CD4-positive, alpha-beta memory T cell (primary cell): ENCODE measurements at regions not wholly inside any gene's neighbourhood (a gene's known extent, or its start where the extent isn't known, plus 50 kb on each side); places are given as distances from the start of the nearest gene placed in this dataset.

ENCODE experiments used
- CTCF ChIA-PET: fragments of 350-600 bp; sonication (Branson Sonifier 250); formaldehyde crosslinking; loops from one replicate; lab custom pipeline; 2021; ENCODE audit warnings: inconsistent platforms; ENCODE audit not compliant: partially characterized antibody; lab: Charles Lee
- POLR2A ChIA-PET: fragments of 350-600 bp; sonication (Branson Sonifier 250); formaldehyde crosslinking; loops from one replicate; lab custom pipeline; 2021; ENCODE audit not compliant: partially characterized antibody; lab: Charles Lee
- DNase-seq, 5 donors: peaks; one replicate each; pipeline versions ENCODE4 v3.0.0 to v3.0.0-alpha.2; 2020 to 2022; ENCODE audit warnings: mixed read lengths in 1 of 5
- H3K27ac ChIP-seq: one replicate; pipeline ENCODE4 v1.7.0; 2013; ENCODE audit warnings: low read depth, low read length
- H3K27me3 ChIP-seq: 2 replicates; pipeline ENCODE4 v1.7.0; 2013; ENCODE audit warnings: mild to moderate bottlenecking, low read length, moderate library complexity; ENCODE audit not compliant: insufficient read depth
- H3K36me3 ChIP-seq: 2 replicates; pipeline ENCODE4 v1.7.0; 2013; ENCODE audit warnings: mild to moderate bottlenecking, low read length, moderate library complexity; ENCODE audit not compliant: insufficient read depth
- H3K4me1 ChIP-seq: 2 replicates; pipeline ENCODE4 v1.7.0; 2013; ENCODE audit warnings: mild to moderate bottlenecking, low read length, moderate library complexity; ENCODE audit not compliant: insufficient read depth
- H3K4me3 ChIP-seq, 2 donors: one replicate each; pipeline ENCODE4 v1.7.0; 2013; ENCODE audit warnings: low read length in 2 of 2, mild to moderate bottlenecking in 1 of 2
- H3K9me3 ChIP-seq, 2 donors: one replicate each; pipeline ENCODE4 v1.7.0; 2013; ENCODE audit warnings: low read length in 2 of 2, control low read depth in 1 of 2; ENCODE audit not compliant: control insufficient read depth in 1 of 2
- H3K27ac Mint-ChIP-seq, 7 donors: one replicate each; pipeline ENCODE4 v1.8.0; 2020 to 2021; ENCODE audit warnings: mixed read lengths in 7 of 7, mild to moderate bottlenecking in 6 of 7, inconsistent platforms in 3 of 7, moderate library complexity in 3 of 7
- H3K27me3 Mint-ChIP-seq, 2 donors: one replicate each; pipeline ENCODE4 v1.8.0; 2020 to 2021; ENCODE audit warnings: mixed read lengths in 2 of 2
- H3K36me3 Mint-ChIP-seq, 2 donors: one replicate each; pipeline ENCODE4 v1.8.0; 2020 to 2021; ENCODE audit warnings: mixed read lengths in 2 of 2, inconsistent platforms in 1 of 2, mild to moderate bottlenecking in 1 of 2
- H3K4me1 Mint-ChIP-seq, 4 donors: one replicate each; pipeline ENCODE4 v1.8.0; 2020 to 2021; ENCODE audit warnings: mixed read lengths in 4 of 4, mild to moderate bottlenecking in 1 of 4
- H3K4me3 Mint-ChIP-seq, 8 donors: one replicate each; pipeline ENCODE4 v1.8.0; 2020 to 2021; ENCODE audit warnings: mixed read lengths in 8 of 8, mild to moderate bottlenecking in 7 of 8, moderate library complexity in 6 of 8, inconsistent platforms in 3 of 8
- H3K9me3 Mint-ChIP-seq, 8 donors: one replicate each; pipeline ENCODE4 v1.8.0; 2020 to 2021; ENCODE audit warnings: mixed read lengths in 8 of 8, mild to moderate bottlenecking in 5 of 8, inconsistent platforms in 3 of 8, moderate library complexity in 1 of 8
- intact Hi-C: fragments of 100-400 bp; cut with micrococcal nuclease; formaldehyde crosslinking; loops from one replicate; pipeline ENCODE4 v1.15.1; 2023

DNA sequence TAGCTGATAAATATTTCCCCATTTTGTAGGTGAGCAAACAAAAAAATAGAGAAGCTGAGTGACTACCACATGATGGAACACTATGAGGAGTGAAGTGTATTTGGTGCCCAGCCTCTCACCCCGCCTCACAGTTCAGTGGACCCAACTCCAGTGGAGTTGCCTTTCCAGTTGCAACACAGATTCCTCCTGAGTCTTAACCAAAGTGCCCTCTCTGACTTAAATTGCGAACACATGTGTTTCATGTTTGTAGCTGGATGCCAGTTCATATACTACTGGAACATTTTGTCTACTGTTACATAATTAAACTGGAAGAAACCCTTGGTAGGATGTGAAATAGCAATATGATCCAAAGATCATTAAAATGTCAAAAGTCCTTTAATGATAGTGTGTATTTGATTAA, 448.9 kb downstream of the COL12A1 start:
- Histone ChIP-seq H3K4me1 (no peaks in the 10 kb centered on the region), H3K36me3 (no peaks in the 10 kb centered on the region), H3K4me3 (no peak overlapping the region), H3K27ac (no peak overlapping the region), H3K27me3 (no peaks in the 10 kb centered on the region), H3K9me3 (no peaks in the 10 kb centered on the region)
- CTCF ChIA-PET = no interaction called here
- H3K4me3 Mint-ChIP-seq = no peak overlapping the region
- no peak for DNase-seq
- no peaks in the 10 kb centered on the region for H3K27me3 Mint-ChIP-seq
- H3K27ac Mint-ChIP-seq = no peak overlapping the region
- H3K9me3 Mint-ChIP-seq = peaks cover 0 to 6% (median 0%) of the 10 kb centered on the region in 8 donors
- POLR2A ChIA-PET = no interaction called here
- intact Hi-C loops = no loop called here
- no peaks in the 10 kb centered on the region for H3K36me3 Mint-ChIP-seq
- no peaks in the 10 kb centered on the region for H3K4me1 Mint-ChIP-seq

DNA sequence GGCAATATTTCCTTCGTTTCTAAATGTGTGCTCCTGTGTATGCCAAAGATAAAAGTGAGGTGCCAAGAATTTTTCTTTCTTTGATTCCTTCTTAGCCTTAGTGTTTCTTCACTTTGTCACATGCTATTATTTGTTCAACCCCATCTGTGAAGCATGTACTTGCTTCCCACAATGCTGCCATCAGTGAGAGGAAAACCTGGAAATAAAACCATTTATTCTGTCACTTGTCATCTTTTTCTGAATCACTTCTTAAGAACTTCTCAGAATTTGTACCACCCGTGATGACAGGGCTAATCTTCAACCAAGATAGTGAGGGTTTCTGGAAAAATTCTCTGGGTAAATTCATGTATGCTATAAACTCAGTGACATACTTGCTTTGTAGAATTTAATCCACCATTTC, 450.1 kb downstream of the COL12A1 start:
- ChIA-PET CTCF (no interaction called here), POLR2A (no interaction called here)
- H3K27me3 Mint-ChIP-seq = no peaks in the 10 kb centered on the region
- H3K27me3 ChIP-seq = no peaks in the 10 kb centered on the region
- H3K4me3 ChIP-seq = no peak overlapping the region
- no peaks in the 10 kb centered on the region for H3K36me3 Mint-ChIP-seq
- no peak for DNase-seq
- H3K36me3 ChIP-seq = no peaks in the 10 kb centered on the region
- no peak overlapping the region for H3K27ac Mint-ChIP-seq
- no peak overlapping the region for H3K27ac ChIP-seq
- no peaks in the 10 kb centered on the region for H3K9me3 ChIP-seq
- H3K4me1 ChIP-seq = no peaks in the 10 kb centered on the region
- no peak overlapping the region for H3K4me3 Mint-ChIP-seq
- intact Hi-C loops = no loop called here
- no peaks in the 10 kb centered on the region for H3K4me1 Mint-ChIP-seq
- H3K9me3 Mint-ChIP-seq = peaks cover 0 to 6% (median under 1%) of the 10 kb centered on the region in 8 donors

DNA sequence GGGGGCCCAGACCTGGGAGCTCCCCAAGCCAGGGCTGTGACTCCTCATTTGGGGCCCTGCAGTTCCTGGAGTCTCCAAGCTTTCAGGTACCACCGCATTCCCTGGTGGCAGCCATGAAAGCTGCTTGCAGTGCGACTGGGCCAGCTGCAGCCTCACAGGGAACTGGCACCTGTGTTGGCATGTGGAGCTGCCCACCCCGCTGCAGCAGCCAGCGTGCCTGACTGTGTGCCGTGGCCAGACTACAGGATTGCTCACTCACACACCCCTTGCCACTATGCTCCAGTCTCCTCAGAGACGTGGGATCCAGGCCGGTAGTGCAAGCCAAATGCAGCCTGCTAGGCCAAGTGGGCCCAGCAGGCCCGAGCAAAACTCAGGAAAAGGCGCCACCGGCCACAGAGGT, 450.7 kb downstream of the COL12A1 start:
- H3K4me3 ChIP-seq = no peak overlapping the region
- no peaks in the 10 kb centered on the region for H3K4me1 ChIP-seq
- no peak overlapping the region for H3K27ac Mint-ChIP-seq

DNA sequence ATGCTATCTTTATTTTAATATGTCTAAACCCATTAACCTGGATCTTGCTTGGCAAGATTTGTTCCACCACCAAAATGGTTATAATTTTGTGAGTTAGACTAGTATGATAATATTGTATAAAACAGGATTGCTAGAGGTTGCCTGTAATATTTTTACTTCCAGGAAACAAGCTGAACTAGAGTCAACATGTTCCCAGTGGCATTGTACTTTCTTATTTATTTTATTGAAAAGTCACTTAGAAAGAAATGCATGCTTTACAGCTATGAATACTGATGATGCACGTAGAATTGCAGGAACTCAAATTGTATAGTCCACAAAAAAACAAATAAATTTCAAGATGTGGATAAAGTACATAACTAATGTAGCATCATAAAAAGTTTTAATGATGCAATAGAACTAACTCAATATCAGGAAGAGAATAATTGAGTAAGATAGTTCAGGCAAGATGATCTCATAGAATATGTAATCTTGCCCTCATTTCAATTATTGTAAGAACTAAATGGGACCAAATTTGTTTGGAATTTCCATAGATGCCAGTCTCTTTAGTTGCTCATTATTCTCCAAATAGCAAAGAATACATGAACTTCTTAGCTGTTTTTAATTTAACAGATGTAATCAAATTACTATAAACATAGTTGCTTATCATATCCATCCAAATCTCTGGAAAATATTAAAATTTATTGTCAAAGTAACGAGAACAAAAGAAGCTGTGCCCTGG, 451.8 kb downstream of the COL12A1 start:
- Histone ChIP-seq H3K4me1 (no peaks in the 10 kb centered on the region), H3K36me3 (no peaks in the 10 kb centered on the region), H3K27me3 (no peaks in the 10 kb centered on the region), H3K4me3 (no peak overlapping the region), H3K27ac (no peak overlapping the region), H3K9me3 (no peaks in the 10 kb centered on the region)
- intact Hi-C loops = no loop called here
- Mint-ChIP-seq H3K27me3 (no peaks in the 10 kb centered on the region), H3K4me1 (no peaks in the 10 kb centered on the region), H3K27ac (no peak overlapping the region), H3K9me3 (peaks cover 0 to 6% (median under 1%) of the 10 kb centered on the region in 8 donors), H3K4me3 (no peak overlapping the region), H3K36me3 (no peaks in the 10 kb centered on the region)
- ChIA-PET CTCF (no interaction called here), POLR2A (no interaction called here)
- no peak for DNase-seq

More for the DNA sequence above, 450.7 kb downstream of the COL12A1 start:
- Mint-ChIP-seq H3K27me3 (no peaks in the 10 kb centered on the region), H3K36me3 (no peaks in the 10 kb centered on the region), H3K9me3 (peaks cover 0 to 6% (median under 1%) of the 10 kb centered on the region in 8 donors), H3K4me3 (no peak overlapping the region), H3K4me1 (no peaks in the 10 kb centered on the region)
- Histone ChIP-seq H3K27ac (no peak overlapping the region), H3K27me3 (no peaks in the 10 kb centered on the region), H3K36me3 (no peaks in the 10 kb centered on the region), H3K9me3 (no peaks in the 10 kb centered on the region)
- intact Hi-C loops = no loop called here
- POLR2A ChIA-PET = no interaction called here
- DNase-seq = no peak
- CTCF ChIA-PET = no interaction called here

DNA sequence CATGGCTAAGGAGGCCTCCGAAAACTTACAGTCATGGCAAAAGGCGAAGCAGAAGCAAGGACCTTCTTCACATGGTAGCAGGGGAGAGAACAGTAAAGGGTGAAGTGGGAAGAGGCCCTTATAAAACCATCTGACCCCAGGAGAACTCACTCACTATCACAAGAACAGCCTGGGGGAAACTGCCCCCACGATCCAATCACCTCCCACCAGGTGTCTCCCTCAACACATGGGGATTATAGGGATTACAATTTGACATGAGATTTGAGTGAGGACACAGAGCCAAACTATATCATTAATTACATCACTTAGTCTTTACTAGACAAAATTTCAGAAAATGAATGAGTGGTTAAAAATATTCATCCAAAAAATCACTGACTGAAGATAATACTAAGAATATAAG, 453.6 kb downstream of the COL12A1 start:
- intact Hi-C loops = no loop called here
- POLR2A ChIA-PET = no interaction called here
- DNase-seq = no peak

DNA sequence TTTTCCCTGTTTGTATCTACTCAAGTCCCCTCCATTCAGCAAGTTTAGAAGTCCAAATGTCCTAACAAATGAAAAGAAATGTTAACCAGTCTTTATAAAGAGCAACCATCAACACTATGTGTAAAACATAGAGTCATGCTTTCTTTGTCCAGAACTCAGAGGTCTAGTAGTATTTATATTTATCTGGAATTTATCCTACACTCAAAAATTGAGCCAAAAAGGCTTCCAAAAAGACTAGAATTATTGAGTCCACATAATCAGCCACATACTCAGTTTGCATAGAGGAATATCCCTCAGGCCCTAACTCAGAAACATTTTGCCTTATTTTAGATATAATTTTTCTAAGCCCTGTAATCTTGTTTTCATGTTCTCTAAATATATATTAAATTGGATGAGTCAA, 455.0 kb downstream of the COL12A1 start:
- Mint-ChIP-seq H3K4me1 (no peaks in the 10 kb centered on the region), H3K9me3 (peaks cover 0 to 4% (median under 1%) of the 10 kb centered on the region in 8 donors), H3K27me3 (no peaks in the 10 kb centered on the region), H3K27ac (no peak overlapping the region), H3K36me3 (no peaks in the 10 kb centered on the region), H3K4me3 (no peak overlapping the region)
- H3K36me3 ChIP-seq = no peaks in the 10 kb centered on the region
- POLR2A ChIA-PET = no interaction called here
- no peaks in the 10 kb centered on the region for H3K9me3 ChIP-seq
- no peaks in the 10 kb centered on the region for H3K4me1 ChIP-seq
- H3K4me3 ChIP-seq = no peak overlapping the region
- no peak overlapping the region for H3K27ac ChIP-seq
- H3K27me3 ChIP-seq = no peaks in the 10 kb centered on the region
- CTCF ChIA-PET = no interaction called here
- DNase-seq = no peak
- intact Hi-C loops = no loop called here

More for the DNA sequence above, 453.6 kb downstream of the COL12A1 start:
- Histone ChIP-seq H3K9me3 (no peaks in the 10 kb centered on the region), H3K27ac (no peak overlapping the region), H3K36me3 (no peaks in the 10 kb centered on the region), H3K27me3 (no peaks in the 10 kb centered on the region), H3K4me1 (no peaks in the 10 kb centered on the region), H3K4me3 (no peak overlapping the region)
- Mint-ChIP-seq H3K9me3 (peaks cover 0 to 6% (median under 1%) of the 10 kb centered on the region in 8 donors), H3K4me1 (no peaks in the 10 kb centered on the region), H3K4me3 (no peak overlapping the region), H3K27me3 (no peaks in the 10 kb centered on the region), H3K27ac (no peak overlapping the region), H3K36me3 (no peaks in the 10 kb centered on the region)
- CTCF ChIA-PET = no interaction called here

DNA sequence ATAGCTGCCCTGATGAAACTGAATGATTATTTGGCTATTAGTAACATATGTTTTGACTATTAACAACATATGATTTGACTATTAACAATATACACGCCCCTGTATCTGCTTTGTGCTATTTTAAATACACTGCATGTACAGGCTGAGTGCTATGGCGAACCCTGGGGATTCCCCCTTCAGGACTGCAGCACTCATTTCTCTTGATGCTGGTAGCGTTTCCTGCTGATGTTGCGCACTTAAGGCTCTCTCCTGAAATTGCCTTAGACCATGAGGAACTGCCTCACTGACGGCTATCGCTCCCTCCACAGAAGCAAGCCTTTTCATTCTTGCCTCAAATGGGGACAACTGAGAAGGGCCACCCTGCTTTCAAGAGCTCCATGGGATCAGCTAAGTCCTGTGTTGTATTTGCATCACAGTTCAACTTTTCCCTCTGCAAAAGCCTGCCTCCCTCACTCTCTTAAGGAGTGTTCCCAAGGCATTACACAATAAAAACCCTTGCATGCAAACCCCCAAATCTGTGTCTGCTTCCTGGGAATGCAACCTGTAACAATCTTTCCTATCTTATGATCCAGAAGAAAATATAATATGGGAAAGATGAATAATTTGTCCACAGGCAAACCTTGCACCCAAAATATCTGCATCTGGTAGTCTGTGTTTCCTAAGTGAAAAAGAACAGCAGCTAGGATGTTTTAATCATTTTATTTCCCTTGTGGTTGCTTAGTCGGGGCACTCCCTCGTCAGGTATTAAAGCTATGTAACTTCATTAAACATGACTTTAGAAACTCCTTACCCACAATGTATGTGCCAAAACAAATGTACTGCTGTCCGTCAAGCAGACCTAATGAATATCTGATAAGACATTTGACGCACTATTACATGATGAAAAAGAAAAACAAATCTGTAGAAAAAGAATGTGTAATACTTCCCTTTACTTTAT, 456.4 kb downstream of the COL12A1 start:
- H3K4me3 Mint-ChIP-seq = no peak overlapping the region
- no peak for DNase-seq
- ChIA-PET CTCF (no interaction called here), POLR2A (no interaction called here)
- H3K4me1 ChIP-seq = no peaks in the 10 kb centered on the region
- intact Hi-C loops = no loop called here
- no peaks in the 10 kb centered on the region for H3K27me3 Mint-ChIP-seq
- H3K36me3 Mint-ChIP-seq = no peaks in the 10 kb centered on the region
- no peaks in the 10 kb centered on the region for H3K36me3 ChIP-seq
- no peak overlapping the region for H3K27ac ChIP-seq
- peaks cover 0 to 7% (median 0%) of the 10 kb centered on the region in 8 donors for H3K9me3 Mint-ChIP-seq
- no peak overlapping the region for H3K27ac Mint-ChIP-seq
- H3K27me3 ChIP-seq = no peaks in the 10 kb centered on the region
- H3K9me3 ChIP-seq = no peaks in the 10 kb centered on the region
- no peak overlapping the region for H3K4me3 ChIP-seq
- H3K4me1 Mint-ChIP-seq = no peaks in the 10 kb centered on the region
